ENCODE measurements at regions not wholly inside any gene's neighbourhood (a gene's known extent, or its start where the extent isn't known, plus 50 kb on each side); places are given as distances from the start of the nearest gene placed in this dataset.

- CTCF ChIA-PET: no interaction called here
- Histone ChIP-seq H3K4me2 (no peak overlapping the region), H3F3A (replicated peaks; ENCODE audit: insufficient read depth) (no peaks in the 10 kb centered on the region), H3K9me3 (peaks cover 3% of the 10 kb centered on the region; the same call in 1 of the 2 replicates), H4K20me1 (ENCODE audit: insufficient read depth) (no peaks in the 10 kb centered on the region), H3K36me3 (replicated peaks in 1 of 2; ENCODE audit: control insufficient read depth in 1 of 2, insufficient read depth in 2 of 2, low read length in 1 of 2) (no peaks in the 10 kb centered on the region), H3K9ac (no peak overlapping the region), H3K4me3 (ENCODE audit: low read depth in 2 of 2, low read length in 1 of 2) (no peak overlapping the region), H3K79me2 (ENCODE audit: insufficient read depth) (no peaks in the 10 kb centered on the region), H3K27me3 (ENCODE audit: insufficient read depth) (no peaks in the 10 kb centered on the region), H3K4me1 (ENCODE audit: control insufficient read depth in 1 of 2, insufficient read depth in 2 of 2, low read depth in 1 of 2, low read length in 1 of 2) (no peaks in the 10 kb centered on the region), H3K9me2 (no peaks in the 10 kb centered on the region), H3K27ac (ENCODE audit: low read depth in 2 of 2, low read length in 1 of 2) (no peak overlapping the region), H2AFZ (ENCODE audit: low read depth) (no peak overlapping the region)
- 71% methylated on average over 1 of the region's 1 CpG for WGBS (ENCODE audit: low lambda C conversion rate)
- no peak for TF ChIP-seq MEF2A (IDR thresholded peaks at IDR 0.05; ENCODE audit: borderline replicate concordance, low read depth)
- TF ChIP-seq YY1 (IDR thresholded peaks at IDR 0.05; ENCODE audit: low read depth): no peak
- TF ChIP-seq FOXM1 (IDR thresholded peaks at IDR 0.05; ENCODE audit: low read depth): no peak
- no peak for TF ChIP-seq RXRA (IDR thresholded peaks at IDR 0.05; ENCODE audit: borderline replicate concordance, low read depth)
- TF ChIP-seq, protein P1, sequence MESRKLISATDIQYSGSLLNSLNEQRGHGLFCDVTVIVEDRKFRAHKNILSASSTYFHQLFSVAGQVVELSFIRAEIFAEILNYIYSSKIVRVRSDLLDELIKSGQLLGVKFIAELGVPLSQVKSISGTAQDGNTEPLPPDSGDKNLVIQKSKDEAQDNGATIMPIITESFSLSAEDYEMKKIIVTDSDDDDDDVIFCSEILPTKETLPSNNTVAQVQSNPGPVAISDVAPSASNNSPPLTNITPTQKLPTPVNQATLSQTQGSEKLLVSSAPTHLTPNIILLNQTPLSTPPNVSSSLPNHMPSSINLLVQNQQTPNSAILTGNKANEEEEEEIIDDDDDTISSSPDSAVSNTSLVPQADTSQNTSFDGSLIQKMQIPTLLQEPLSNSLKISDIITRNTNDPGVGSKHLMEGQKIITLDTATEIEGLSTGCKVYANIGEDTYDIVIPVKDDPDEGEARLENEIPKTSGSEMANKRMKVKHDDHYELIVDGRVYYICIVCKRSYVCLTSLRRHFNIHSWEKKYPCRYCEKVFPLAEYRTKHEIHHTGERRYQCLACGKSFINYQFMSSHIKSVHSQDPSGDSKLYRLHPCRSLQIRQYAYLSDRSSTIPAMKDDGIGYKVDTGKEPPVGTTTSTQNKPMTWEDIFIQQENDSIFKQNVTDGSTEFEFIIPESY (IDR thresholded peaks at IDR 0.05; ENCODE audit: borderline replicate concordance, low read depth): no peak
- TF ChIP-seq JUND (IDR thresholded peaks at IDR 0.05): no peak
- no peak for TF ChIP-seq NFIC (IDR thresholded peaks at IDR 0.05; ENCODE audit: borderline replicate concordance)
- DNase-seq: no peak
- POLR2A ChIA-PET: no interaction called here
These were observed 132.7 kb upstream of the KLF12 start for GRCh38 chr13:74266861-74267260.

DNA sequence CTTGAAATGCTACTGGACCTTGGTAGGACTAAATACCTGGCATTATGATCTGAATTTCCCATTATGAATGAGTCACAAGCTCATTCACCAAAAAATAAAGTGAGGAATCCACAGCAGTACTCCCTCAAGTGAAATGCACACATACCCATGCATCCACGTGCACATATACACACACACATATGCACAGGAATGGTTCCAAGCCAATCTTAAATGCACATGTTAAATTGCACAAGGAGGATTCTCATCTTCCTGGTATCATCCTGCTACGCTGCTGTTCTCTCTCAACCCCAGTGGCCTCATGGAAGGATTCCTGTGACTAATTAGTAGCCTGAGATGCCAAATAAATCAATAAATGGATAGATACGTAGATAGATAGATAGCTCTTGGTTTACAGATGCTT is 132.1 kb upstream of the KLF12 start:
- Histone ChIP-seq H3K4me2 (no peak overlapping the region), H3K9me3 (no peaks in the 10 kb centered on the region), H3K27me3 (ENCODE audit: insufficient read depth) (no peaks in the 10 kb centered on the region), H3F3A (replicated peaks; ENCODE audit: insufficient read depth) (no peaks in the 10 kb centered on the region), H3K36me3 (replicated peaks in 1 of 2; ENCODE audit: control insufficient read depth in 1 of 2, insufficient read depth in 2 of 2, low read length in 1 of 2) (no peaks in the 10 kb centered on the region), H3K9ac (no peak overlapping the region), H2AFZ (ENCODE audit: low read depth) (no peak overlapping the region), H4K20me1 (ENCODE audit: insufficient read depth) (no peaks in the 10 kb centered on the region), H3K9me2 (no peaks in the 10 kb centered on the region), H3K27ac (ENCODE audit: low read depth in 2 of 2, low read length in 1 of 2) (no peak overlapping the region), H3K4me1 (ENCODE audit: control insufficient read depth in 1 of 2, insufficient read depth in 2 of 2, low read depth in 1 of 2, low read length in 1 of 2) (no peaks in the 10 kb centered on the region), H3K4me3 (ENCODE audit: low read depth in 2 of 2, low read length in 1 of 2) (no peak overlapping the region), H3K79me2 (ENCODE audit: insufficient read depth) (no peaks in the 10 kb centered on the region)
- WGBS (ENCODE audit: low lambda C conversion rate): 33% methylated on average over 3 of the region's 3 CpGs
- ChIA-PET POLR2A (no interaction called here), CTCF (no interaction called here)
- DNase-seq: no peak
- TF ChIP-seq, protein P2, sequence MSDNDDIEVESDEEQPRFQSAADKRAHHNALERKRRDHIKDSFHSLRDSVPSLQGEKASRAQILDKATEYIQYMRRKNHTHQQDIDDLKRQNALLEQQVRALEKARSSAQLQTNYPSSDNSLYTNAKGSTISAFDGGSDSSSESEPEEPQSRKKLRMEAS (IDR thresholded peaks at IDR 0.05; ENCODE audit: low read depth): no peak
- no peak for TF ChIP-seq MXI1 (IDR thresholded peaks at IDR 0.05; ENCODE audit: low read depth, low read length)
- no peak for TF ChIP-seq NFIC (IDR thresholded peaks at IDR 0.05; ENCODE audit: borderline replicate concordance)
- TF ChIP-seq, protein P3, sequence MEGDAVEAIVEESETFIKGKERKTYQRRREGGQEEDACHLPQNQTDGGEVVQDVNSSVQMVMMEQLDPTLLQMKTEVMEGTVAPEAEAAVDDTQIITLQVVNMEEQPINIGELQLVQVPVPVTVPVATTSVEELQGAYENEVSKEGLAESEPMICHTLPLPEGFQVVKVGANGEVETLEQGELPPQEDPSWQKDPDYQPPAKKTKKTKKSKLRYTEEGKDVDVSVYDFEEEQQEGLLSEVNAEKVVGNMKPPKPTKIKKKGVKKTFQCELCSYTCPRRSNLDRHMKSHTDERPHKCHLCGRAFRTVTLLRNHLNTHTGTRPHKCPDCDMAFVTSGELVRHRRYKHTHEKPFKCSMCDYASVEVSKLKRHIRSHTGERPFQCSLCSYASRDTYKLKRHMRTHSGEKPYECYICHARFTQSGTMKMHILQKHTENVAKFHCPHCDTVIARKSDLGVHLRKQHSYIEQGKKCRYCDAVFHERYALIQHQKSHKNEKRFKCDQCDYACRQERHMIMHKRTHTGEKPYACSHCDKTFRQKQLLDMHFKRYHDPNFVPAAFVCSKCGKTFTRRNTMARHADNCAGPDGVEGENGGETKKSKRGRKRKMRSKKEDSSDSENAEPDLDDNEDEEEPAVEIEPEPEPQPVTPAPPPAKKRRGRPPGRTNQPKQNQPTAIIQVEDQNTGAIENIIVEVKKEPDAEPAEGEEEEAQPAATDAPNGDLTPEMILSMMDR (IDR thresholded peaks at IDR 0.05): no peak
- no peak for TF ChIP-seq SIN3A (IDR thresholded peaks at IDR 0.05; ENCODE audit: borderline replicate concordance, low read depth, low read length)
- TF ChIP-seq, protein P4, sequence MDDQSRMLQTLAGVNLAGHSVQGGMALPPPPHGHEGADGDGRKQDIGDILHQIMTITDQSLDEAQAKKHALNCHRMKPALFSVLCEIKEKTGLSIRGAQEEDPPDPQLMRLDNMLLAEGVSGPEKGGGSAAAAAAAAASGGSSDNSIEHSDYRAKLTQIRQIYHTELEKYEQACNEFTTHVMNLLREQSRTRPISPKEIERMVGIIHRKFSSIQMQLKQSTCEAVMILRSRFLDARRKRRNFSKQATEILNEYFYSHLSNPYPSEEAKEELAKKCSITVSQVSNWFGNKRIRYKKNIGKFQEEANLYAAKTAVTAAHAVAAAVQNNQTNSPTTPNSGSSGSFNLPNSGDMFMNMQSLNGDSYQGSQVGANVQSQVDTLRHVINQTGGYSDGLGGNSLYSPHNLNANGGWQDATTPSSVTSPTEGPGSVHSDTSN (IDR thresholded peaks at IDR 0.05): no peak
- no peak for TF ChIP-seq FOXJ3 (CRISPR knock-in tag; IDR thresholded peaks at IDR 0.05)
- TF ChIP-seq, protein P5, sequence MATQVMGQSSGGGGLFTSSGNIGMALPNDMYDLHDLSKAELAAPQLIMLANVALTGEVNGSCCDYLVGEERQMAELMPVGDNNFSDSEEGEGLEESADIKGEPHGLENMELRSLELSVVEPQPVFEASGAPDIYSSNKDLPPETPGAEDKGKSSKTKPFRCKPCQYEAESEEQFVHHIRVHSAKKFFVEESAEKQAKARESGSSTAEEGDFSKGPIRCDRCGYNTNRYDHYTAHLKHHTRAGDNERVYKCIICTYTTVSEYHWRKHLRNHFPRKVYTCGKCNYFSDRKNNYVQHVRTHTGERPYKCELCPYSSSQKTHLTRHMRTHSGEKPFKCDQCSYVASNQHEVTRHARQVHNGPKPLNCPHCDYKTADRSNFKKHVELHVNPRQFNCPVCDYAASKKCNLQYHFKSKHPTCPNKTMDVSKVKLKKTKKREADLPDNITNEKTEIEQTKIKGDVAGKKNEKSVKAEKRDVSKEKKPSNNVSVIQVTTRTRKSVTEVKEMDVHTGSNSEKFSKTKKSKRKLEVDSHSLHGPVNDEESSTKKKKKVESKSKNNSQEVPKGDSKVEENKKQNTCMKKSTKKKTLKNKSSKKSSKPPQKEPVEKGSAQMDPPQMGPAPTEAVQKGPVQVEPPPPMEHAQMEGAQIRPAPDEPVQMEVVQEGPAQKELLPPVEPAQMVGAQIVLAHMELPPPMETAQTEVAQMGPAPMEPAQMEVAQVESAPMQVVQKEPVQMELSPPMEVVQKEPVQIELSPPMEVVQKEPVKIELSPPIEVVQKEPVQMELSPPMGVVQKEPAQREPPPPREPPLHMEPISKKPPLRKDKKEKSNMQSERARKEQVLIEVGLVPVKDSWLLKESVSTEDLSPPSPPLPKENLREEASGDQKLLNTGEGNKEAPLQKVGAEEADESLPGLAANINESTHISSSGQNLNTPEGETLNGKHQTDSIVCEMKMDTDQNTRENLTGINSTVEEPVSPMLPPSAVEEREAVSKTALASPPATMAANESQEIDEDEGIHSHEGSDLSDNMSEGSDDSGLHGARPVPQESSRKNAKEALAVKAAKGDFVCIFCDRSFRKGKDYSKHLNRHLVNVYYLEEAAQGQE (IDR thresholded peaks at IDR 0.05; ENCODE audit: low read depth, low read length): no peak
- TF ChIP-seq POLR2AphosphoS5 (IDR thresholded peaks at IDR 0.05; ENCODE audit: low read depth, low read length): no peak
- no peak for TF ChIP-seq YY1 (IDR thresholded peaks at IDR 0.05; ENCODE audit: low read depth)
- no peak for TF ChIP-seq MEF2A (IDR thresholded peaks at IDR 0.05; ENCODE audit: borderline replicate concordance, low read depth)
- TF ChIP-seq, protein P1 (IDR thresholded peaks at IDR 0.05; ENCODE audit: borderline replicate concordance, low read depth): no peak
- TF ChIP-seq TAF1 (IDR thresholded peaks at IDR 0.05; ENCODE audit: borderline replicate concordance, low read depth, low read length): no peak
